ENCODE measurements at regions not wholly inside any gene's neighbourhood (a gene's known extent, or its start where the extent isn't known, plus 50 kb on each side); places are given as distances from the start of the nearest gene placed in this dataset.
"Not testable (repeated sequence)": the region's sequence is repeated elsewhere in the genome, so short reads cannot be mapped to it uniquely, and the experiment has no call there.

DNA sequence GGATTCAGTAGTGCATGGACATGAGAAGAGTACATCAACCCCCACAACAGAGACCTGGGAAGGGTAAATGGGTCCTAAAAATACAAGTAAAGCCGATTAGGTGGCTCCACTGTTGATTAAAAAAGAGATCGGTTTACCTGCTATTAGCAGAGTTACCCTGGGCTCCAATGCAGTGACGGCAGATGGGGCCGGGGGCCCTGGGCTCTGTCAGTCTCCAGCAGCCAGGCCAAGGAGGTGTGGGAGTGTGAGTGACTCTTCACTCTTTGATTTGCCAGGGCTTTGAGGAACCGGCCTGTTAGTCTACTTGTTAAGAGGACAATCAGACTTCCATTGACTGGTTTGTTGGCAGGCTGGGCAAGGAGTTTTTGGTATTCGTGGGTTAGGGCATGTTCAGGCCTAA, 1368.7 kb downstream of the UQCRFS1 start:
- no peak for DNase-seq (ENCODE audit: low spot score)

DNA sequence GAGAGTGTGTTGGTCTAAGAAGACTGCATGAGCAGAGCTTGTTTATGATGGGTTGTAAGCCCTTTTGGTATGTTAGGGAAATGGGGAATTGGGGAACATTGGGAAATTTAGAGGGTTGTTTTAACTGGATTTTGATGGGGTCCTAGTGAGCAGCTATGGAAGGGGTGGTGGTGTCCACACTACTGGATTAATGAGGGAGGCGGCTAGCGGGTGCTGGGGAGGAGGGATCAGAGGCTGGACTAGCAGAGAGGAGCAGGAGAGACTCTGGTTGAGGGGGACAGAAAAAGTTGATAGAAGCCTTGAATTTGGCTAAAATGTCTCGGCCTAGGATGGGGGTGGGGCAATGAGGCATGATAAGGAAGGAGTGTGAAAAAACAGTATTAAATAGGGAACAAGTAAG, 1369.1 kb downstream of the UQCRFS1 start:
- no peak for DNase-seq (ENCODE audit: low spot score)

- no peak for DNase-seq (ENCODE audit: low spot score)
Observed at GRCh38 chr19:27833031-27833430, 1379.9 kb downstream of the UQCRFS1 start.

- DNase-seq (ENCODE audit: low spot score) = no peak
Observed at GRCh38 chr19:27828829-27829228, 1384.1 kb downstream of the UQCRFS1 start.

- no peak for DNase-seq (ENCODE audit: low spot score)
Observed at GRCh38 chr19:27824108-27824507, 1388.8 kb downstream of the UQCRFS1 start.

GRCh38 chr19:27822336-27822735, 1390.6 kb downstream of the UQCRFS1 start:
- peak; percentile 1 for DNase-seq (ENCODE audit: low spot score)

DNA sequence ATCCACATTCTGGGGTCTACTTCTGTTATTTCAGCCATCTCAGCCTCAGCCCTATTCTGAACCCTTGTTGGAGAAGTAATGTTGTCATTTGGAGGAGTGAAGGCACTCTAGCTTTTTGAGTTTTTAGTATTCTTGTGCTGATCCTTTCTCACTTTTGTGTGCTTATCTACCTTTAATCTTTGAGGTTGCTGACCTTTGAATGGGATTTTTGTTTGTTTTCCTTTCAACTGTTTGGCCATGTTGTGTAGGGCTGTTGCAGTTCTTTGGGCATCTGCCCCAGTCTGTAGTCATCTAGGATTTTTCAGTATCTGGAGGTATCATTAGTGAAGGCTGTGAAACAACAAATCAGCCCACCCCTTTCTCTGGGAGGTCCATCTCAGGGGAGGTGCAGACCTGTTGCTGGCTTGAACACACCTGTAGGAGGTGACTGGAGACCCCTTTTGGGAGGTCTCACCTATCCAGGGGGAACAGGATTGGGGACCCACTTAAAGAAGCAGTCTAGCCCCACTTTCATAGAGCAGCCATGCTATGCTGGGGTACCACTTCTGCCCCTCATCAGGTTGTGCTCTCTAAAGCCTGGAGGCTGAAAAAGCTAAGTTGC, 1391.4 kb downstream of the UQCRFS1 start:
- no peak for DNase-seq (ENCODE audit: low spot score)

DNA sequence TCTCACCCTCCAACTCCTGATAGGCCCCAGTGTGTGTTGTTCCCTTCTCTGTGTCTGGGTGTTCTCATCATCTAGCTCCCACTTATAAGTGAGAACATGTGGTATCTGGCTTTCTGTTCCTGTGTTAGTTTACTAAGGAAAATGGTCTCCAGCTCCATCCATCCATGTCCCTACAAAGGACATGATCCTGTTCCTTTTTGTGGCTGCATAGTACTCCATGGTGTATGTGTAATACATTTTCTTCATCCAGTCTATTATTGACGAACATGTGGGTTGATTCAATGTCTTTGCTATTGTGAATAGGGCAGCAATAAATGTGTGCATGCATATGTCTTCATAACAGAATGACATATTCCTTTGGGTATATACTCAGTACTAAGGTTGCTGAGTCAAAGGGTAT, 1397.0 kb downstream of the UQCRFS1 start:
- no peak for DNase-seq (ENCODE audit: low spot score)

GRCh38 chr19:27814834-27815233, 1398.1 kb downstream of the UQCRFS1 start:
- DNase-seq (ENCODE audit: low spot score) = not testable (repeated sequence)

GRCh38 chr19:27814274-27814673, 1398.7 kb downstream of the UQCRFS1 start:
- not testable (repeated sequence) for DNase-seq (ENCODE audit: low spot score)

- DNase-seq (ENCODE audit: low spot score) = no peak
Observed at GRCh38 chr19:27806471-27807070, 1406.4 kb downstream of the UQCRFS1 start.

DNA sequence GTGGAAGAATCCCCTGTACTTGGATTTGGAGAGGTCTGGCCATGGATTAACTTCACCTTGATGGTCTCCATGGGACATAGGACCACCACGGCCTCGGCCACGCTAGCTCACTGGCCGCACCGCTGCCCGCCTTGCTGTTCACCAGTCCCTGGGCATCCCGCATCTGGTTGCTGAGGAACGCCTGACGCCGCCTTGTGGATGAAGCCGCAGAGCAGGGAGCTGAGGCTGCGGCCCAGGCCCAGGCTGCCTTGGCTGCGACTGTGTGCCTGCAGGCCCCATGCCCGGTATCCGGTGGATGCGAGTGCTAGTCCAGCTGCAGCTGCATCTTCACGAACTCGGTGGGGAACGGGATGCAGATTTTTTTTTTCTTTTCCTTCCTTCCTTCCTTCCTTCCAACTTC, 1407.1 kb downstream of the UQCRFS1 start:
- DNase-seq (ENCODE audit: low spot score) = no peak

DNA sequence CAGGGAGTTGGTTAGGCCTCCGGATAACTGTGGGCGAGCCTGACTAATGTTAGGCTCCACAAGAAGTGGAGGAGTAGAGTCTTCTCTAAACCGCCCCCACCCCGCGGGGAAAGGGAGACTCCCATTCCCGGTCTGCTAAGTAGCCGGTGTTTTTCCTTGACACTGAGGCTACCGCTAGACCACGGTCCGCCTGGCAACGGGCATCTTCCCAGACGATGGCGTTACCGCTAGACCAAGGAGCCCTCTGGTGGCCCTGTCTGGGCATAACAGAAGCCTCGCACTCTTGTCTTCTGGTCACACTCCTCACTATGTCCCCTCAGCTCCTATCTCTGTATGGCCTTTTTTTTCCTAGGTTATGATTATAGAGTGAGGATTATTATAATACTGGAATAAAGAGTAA, 1410.7 kb downstream of the UQCRFS1 start:
- not testable (repeated sequence) for DNase-seq (ENCODE audit: low spot score)

- no peak for DNase-seq (ENCODE audit: low spot score)
Observed at GRCh38 chr19:27796540-27796939, 1416.4 kb downstream of the UQCRFS1 start.

- DNase-seq (ENCODE audit: low spot score) = no peak
Observed at GRCh38 chr19:27796073-27796472, 1416.9 kb downstream of the UQCRFS1 start.

DNA sequence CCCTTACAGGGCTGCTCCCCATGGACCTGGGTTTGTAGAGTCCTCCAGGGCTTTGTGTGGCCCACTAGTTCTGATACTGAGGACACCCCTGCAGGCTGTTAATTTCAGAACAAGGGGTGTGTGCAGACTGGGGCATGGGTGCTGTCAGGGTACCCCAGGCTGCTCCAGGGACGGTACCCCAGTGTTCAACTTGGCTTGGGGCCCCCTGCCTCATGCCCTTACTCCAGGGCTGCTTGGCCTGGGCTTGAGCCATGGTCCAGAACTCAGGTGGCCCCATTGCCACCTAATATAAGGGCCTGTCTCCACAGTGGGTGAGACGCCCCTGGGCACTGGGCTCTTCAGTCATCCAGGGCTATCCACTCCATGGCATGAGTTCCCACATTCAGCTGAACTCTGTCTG, 1417.6 kb downstream of the UQCRFS1 start:
- DNase-seq (ENCODE audit: low spot score) = no peak

DNA sequence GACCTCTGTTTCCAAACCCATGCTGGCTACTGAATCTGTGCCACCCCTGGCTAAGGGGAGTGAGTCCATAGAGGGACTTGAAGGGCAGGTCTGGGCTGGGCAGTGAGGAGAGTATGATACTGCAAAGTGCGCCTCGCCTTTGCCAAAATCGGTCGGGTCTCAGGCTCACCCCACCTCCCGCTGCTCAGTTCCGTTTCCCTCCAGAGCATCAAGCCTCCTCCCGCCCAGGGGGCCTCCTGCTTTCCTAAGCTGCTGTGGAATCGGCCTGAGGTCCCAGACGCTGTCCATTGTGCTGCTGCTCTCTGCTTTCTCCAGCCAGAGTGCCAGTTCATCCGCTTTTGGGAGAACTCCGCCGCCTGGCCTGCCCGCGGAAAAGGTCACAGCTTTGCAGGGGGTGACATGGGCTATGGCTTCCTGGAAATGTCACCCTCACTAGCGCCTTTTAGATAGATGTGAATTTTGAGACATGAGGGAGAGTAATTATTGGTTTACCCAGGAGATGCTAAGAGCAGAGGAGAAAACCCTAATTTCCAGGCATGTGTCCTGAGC, 1418.4 kb downstream of the UQCRFS1 start:
- no peak for DNase-seq (ENCODE audit: low spot score)

DNA sequence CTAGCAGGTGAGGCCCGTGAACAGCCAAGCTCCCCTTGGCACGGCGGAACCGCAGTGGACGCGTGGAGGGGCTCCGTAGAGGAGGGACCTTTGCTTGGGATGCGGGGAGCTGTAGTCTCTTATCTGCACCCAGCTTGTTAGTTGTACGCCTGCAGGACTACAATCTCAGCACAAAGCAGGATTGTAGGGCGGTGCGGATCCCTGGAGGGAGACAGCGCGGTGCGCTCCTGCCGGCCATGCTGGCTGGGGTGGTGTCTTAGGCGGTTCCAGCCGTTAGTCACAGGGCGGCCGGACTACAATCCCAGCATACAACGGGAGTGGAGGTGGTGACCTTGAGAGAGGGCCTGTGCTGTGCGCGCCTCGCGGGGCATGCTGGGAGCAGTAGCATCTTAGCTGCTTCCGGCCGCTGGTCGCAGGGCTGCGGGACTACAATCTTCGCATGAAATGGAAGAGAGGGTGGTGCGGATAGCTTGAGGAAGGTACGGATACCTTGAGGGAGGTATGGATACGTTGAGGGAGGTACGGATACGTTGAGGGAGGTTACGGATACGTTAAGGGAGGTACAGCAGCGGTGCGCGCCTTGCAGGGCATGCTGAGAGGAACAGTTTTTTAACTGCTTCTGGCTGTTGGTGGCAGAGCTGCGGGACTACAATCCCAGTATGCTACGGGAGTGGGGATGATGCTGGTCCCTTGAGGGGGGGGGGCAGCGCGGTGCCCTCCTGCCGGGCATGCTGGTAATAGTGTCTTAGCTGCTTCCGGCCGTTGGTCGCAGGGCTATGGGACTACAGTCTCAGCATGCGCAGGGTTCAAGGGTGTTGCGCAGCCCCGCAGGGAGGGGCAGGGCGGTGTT, 1419.1 kb downstream of the UQCRFS1 start:
- peak; percentile 97 for DNase-seq (ENCODE audit: low spot score)

- no peak for DNase-seq (ENCODE audit: low spot score)
Observed at GRCh38 chr19:27793128-27793643, 1419.8 kb downstream of the UQCRFS1 start.

GRCh38 chr19:27792576-27793127, 1420.3 kb downstream of the UQCRFS1 start:
- DNase-seq (ENCODE audit: low spot score) = no peak

GRCh38 chr19:27780367-27781075, 1432.4 kb downstream of the UQCRFS1 start:
- DNase-seq (ENCODE audit: low spot score) = no peak

DNA sequence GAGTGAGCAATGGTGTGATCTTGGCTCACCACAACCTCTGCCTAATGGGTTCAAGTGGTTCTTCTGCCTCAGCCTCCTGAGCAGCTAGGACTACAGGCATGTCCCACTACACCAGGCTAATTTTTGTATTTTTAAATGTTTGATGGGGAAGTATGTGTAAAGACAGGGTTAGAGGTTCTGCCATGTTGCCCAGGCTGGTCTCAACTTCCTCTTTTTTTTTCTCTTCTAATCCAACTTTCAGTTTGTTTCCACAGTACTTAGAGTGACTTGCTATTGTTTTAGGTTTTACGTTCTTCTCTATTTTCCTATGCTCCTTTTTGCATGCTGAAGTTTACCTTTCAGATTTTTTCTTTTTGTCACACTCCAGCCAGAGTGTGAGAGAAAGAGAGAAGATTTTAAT, 1433.0 kb downstream of the UQCRFS1 start:
- DNase-seq (ENCODE audit: low spot score) = no peak

Data from pons (tissue), 1 donor.